ENCODE measurements at regions not wholly inside any gene's neighbourhood (a gene's known extent, or its start where the extent isn't known, plus 50 kb on each side); places are given as distances from the start of the nearest gene placed in this dataset.

DNA sequence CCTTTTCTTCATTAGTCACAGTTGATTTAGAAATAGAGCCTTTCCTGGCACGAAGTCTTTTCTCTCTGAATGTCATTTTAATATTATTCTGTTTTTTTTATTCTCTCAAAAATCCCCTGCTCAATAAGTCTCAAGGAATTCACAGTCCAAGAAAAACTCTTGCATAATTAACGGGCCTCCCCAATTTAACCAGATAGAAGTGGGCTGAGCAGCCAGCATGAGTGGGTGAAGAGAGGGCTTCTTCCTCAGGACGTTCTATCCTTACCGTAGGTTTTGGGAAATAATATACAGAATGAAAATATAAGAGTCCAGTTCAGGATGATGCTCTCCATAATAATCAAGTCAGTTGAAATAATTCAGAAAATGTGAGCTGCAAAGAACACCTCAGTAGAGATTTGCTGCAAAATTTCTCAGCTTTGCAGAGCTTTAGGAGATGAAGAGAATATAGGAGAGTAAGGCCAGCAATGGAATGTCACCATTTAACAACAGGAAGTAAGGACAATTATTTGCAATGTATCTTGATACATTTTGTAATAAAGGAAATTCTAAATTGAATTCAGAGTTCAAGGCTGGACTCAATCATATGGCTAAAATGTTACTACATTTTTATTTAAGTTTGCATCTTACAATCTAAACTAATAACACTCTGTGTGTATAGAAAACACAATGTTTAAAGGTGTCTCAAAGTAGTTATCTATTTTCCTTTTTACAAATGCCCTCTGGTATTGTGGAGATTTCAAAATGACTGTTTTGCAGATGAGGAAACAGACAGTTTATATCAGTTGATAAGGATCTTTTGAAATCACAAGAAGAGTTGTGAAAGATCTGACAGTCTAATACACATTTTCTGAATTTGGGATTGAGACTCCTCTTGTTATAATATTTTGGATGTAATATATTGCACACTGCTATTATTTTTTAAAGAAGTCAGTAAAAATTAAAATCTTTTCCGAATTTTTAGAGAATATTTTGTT is 1724.1 kb upstream of the SEL1L start:
- intact Hi-C loops (cut with DNase I) = no loop called here
- ATAC-seq (no peak), DNase-seq (no peak)
- H3K9me3 ChIP-seq = no peaks in the 10 kb centered on the region
- TF ChIP-seq, protein P1, sequence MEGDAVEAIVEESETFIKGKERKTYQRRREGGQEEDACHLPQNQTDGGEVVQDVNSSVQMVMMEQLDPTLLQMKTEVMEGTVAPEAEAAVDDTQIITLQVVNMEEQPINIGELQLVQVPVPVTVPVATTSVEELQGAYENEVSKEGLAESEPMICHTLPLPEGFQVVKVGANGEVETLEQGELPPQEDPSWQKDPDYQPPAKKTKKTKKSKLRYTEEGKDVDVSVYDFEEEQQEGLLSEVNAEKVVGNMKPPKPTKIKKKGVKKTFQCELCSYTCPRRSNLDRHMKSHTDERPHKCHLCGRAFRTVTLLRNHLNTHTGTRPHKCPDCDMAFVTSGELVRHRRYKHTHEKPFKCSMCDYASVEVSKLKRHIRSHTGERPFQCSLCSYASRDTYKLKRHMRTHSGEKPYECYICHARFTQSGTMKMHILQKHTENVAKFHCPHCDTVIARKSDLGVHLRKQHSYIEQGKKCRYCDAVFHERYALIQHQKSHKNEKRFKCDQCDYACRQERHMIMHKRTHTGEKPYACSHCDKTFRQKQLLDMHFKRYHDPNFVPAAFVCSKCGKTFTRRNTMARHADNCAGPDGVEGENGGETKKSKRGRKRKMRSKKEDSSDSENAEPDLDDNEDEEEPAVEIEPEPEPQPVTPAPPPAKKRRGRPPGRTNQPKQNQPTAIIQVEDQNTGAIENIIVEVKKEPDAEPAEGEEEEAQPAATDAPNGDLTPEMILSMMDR (IDR thresholded peaks at IDR 0.05) = no peak
- no peak for TF ChIP-seq POLR2A (IDR thresholded peaks at IDR 0.05)
- H3K4me1 ChIP-seq = peaks cover 0 to 5% (median 0%) of the 10 kb centered on the region in 12 donors
- no peaks in the 10 kb centered on the region for H3K27me3 ChIP-seq
- WGBS, 4 donors = 60 to 76% (median 68%) methylated on average over 5 of the region's 5 CpGs
- H3K27ac ChIP-seq = no peak overlapping the region
- no peak overlapping the region for H3K4me3 ChIP-seq
- H3K36me3 ChIP-seq = no peaks in the 10 kb centered on the region

DNA sequence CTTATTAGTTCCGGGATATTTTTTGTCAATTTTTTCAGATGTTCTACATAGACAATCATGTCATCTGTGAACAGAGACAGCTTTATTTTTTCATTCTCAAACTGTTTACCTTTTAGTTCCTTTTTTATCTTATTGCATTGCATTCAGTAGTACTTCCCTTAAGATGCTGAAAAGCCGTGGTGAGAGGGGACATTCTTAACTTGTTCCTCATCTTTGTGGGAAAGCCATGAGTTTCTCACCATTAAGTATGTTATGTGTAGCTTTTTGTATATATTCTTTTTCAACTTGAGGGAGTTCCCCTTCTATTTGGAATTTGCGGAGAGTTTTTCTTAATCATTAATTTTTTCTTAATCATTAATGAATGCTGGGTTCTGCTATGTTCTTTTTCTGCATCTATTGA is 1727.1 kb upstream of the SEL1L start:
- Histone ChIP-seq H3K9me3 (no peaks in the 10 kb centered on the region), H3K36me3 (no peaks in the 10 kb centered on the region), H3K27ac (no peak overlapping the region), H3K4me3 (no peak overlapping the region), H3K4me1 (no peaks in the 10 kb centered on the region), H3K27me3 (no peaks in the 10 kb centered on the region)
- DNase-seq = no peak
- TF ChIP-seq, protein P1 (IDR thresholded peaks at IDR 0.05) = no peak
- TF ChIP-seq POLR2A (IDR thresholded peaks at IDR 0.05) = no peak
- 85 to 93% (median 92%) methylated on average over 3 of the region's 3 CpGs for WGBS, 4 donors
- intact Hi-C loops (cut with DNase I) = no loop called here
- no peak for ATAC-seq

DNA sequence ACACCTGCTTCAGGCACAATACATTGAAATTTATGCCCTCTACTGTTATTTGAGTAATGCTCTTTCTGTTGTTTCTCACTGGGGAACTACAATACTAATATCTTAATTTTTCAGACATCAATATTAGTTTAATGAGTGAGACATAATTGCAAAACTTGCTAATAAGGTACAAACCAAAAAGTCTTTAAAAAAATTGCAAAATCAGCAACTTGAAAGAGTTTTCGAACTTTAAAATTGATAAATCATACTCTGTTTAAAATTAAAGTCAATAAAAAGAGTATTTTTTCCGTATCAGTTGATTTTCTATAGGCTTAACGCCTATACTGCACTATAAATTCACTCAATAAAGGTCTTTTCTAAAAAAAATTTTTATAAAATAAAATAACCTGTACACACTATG is 1735.9 kb upstream of the SEL1L start:
- ATAC-seq = no peak
- Histone ChIP-seq H3K27ac (no peak overlapping the region), H3K4me1 (peaks cover 0 to 5% (median 0%) of the 10 kb centered on the region in 12 donors), H3K9me3 (no peaks in the 10 kb centered on the region), H3K27me3 (no peaks in the 10 kb centered on the region), H3K4me3 (no peak overlapping the region), H3K36me3 (no peaks in the 10 kb centered on the region)
- DNase-seq = no peak
- TF ChIP-seq POLR2A (IDR thresholded peaks at IDR 0.05) = no peak
- TF ChIP-seq, protein P1 (IDR thresholded peaks at IDR 0.05) = no peak
- 73 to 85% (median 80%) methylated on average over 3 of the region's 3 CpGs for WGBS, 4 donors
- intact Hi-C loops (cut with DNase I) = no loop called here

DNA sequence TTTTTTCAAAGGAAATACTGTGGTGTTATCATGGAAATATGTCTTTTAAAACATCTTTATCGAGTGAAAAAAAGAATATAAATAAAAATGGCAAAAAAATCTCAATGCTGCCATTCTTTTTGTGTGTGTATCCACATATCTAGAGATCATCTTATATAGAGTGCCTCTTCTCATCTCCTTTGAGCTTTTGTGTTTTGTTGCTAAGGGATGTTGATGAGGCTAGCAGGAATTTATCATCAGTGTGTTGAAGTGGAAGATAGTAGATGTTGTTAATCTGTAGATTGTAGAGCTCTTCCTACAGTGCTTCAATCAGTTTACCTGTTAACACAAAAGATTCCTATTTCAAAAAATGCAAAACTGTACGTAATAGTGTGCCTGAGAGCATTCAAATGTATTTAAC is 1738.0 kb upstream of the SEL1L start:
- no peak overlapping the region for H3K4me3 ChIP-seq
- no peaks in the 10 kb centered on the region for H3K36me3 ChIP-seq
- peaks cover 0 to 5% (median 0%) of the 10 kb centered on the region in 12 donors for H3K4me1 ChIP-seq
- TF ChIP-seq POLR2A (IDR thresholded peaks at IDR 0.05) = no peak
- TF ChIP-seq, protein P1 (IDR thresholded peaks at IDR 0.05) = no peak
- H3K9me3 ChIP-seq = no peaks in the 10 kb centered on the region
- intact Hi-C loops (cut with DNase I) = no loop called here
- DNase-seq (no peak), ATAC-seq (no peak)
- H3K27ac ChIP-seq = no peak overlapping the region
- H3K27me3 ChIP-seq = no peaks in the 10 kb centered on the region
- 72 to 75% (median 74%) methylated on average over 2 of the region's 2 CpGs for WGBS, 4 donors
